H1 (cell line): ENCODE measurements at regions not wholly inside any gene's neighbourhood (a gene's known extent, or its start where the extent isn't known, plus 50 kb on each side); places are given as distances from the start of the nearest gene placed in this dataset.

Experiments
- CTCF ChIA-PET: fragments of 300-600 bp; sonication (Branson Sonifier 250); formaldehyde crosslinking; loops from one replicate; lab custom pipeline; 2021; ENCODE audit not compliant: partially characterized antibody; lab: Charles Lee
- POLR2A ChIA-PET: fragments of 300-600 bp; sonication (Branson Sonifier 250); formaldehyde crosslinking; loops from one replicate; lab custom pipeline; 2021; ENCODE audit warnings: inconsistent platforms; ENCODE audit not compliant: partially characterized antibody; lab: Charles Lee
- DNase-seq, 2 experiments: peaks; one replicate each; pipeline versions ENCODE4 v3.0.0 to v3.0.0-alpha.2; 2010 to 2022; ENCODE audit warnings: low spot score in 2 of 2, low read depth in 1 of 2, mixed read lengths in 1 of 2
- FAIRE-seq: peaks from 2 replicates; lab custom pipeline; 2011; peaks lifted over from hg19 to GRCh38; lab: Jason Lieb, UNC
- H2AFZ ChIP-seq: 2 replicates; pipeline ENCODE4 v1.8.1; 2012; ENCODE audit warnings: low read length, inconsistent platforms
- H2AK5ac ChIP-seq: 2 replicates; pipeline ENCODE4 v1.6.1; 2013; ENCODE audit warnings: low read depth, low read length
- H2BK120ac ChIP-seq: replicated peaks from 2 replicates; pipeline ENCODE3; 2013; ENCODE audit warnings: low read depth, low read length, inconsistent platforms
- H2BK12ac ChIP-seq: 2 replicates; pipeline ENCODE4 v1.6.1; 2013; ENCODE audit warnings: low read depth, low read length
- H2BK15ac ChIP-seq: 2 replicates; pipeline ENCODE4 v1.6.1; 2013; ENCODE audit warnings: low read length
- H2BK20ac ChIP-seq: 2 replicates; pipeline ENCODE4 v1.6.1; 2013; ENCODE audit warnings: low read length
- H2BK5ac ChIP-seq: 2 replicates; pipeline ENCODE4 v1.6.1; 2013; ENCODE audit warnings: low read depth, low read length
- H3K14ac ChIP-seq: 2 replicates; pipeline ENCODE4 v1.6.1; 2013; ENCODE audit warnings: inconsistent platforms; ENCODE audit not compliant: insufficient read length
- H3K18ac ChIP-seq: 2 replicates; pipeline ENCODE4 v1.6.1; 2013; ENCODE audit warnings: low read length; ENCODE audit errors: extremely low read depth
- H3K23ac ChIP-seq: 2 replicates; pipeline ENCODE4 v1.6.1; 2013; ENCODE audit warnings: inconsistent platforms; ENCODE audit not compliant: insufficient read length
- H3K23me2 ChIP-seq: 2 replicates; pipeline ENCODE4 v1.6.1; 2013; ENCODE audit warnings: low read depth, low read length
- H3K27ac ChIP-seq: 2 replicates; pipeline ENCODE4 v1.6.1; 2011; ENCODE audit warnings: low read depth, low read length, inconsistent platforms
- H3K27me3 ChIP-seq, 4 experiments: replicated peaks in 1 of 4; 1 replicate in 1 of 4; 2 replicates in 3 of 4; pipeline versions ENCODE4 v1.6.1 to v1.8.1; 2011 to 2013; ENCODE audit warnings: low read length in 3 of 4, mild to moderate bottlenecking in 3 of 4, inconsistent platforms in 2 of 4, mixed read lengths in 2 of 4, moderate library complexity in 1 of 4; ENCODE audit not compliant: control insufficient read depth in 3 of 4, insufficient read depth in 3 of 4; ENCODE audit errors: extremely low read depth in 1 of 4
- H3K36me3 ChIP-seq, 4 experiments: 2 replicates each; pipeline versions ENCODE4 v1.6.1 to v1.8.1; 2011 to 2013; ENCODE audit warnings: mild to moderate bottlenecking in 4 of 4, low read length in 3 of 4, moderate library complexity in 2 of 4, control low read depth in 1 of 4, inconsistent platforms in 1 of 4; ENCODE audit not compliant: insufficient read depth in 4 of 4, control insufficient read depth in 2 of 4
- H3K4ac ChIP-seq: replicated peaks from 2 replicates; pipeline ENCODE3; 2013; ENCODE audit warnings: low read length, low read depth, mixed read lengths, inconsistent platforms; ENCODE audit not compliant: insufficient read length
- H3K4me1 ChIP-seq, 4 experiments: replicated peaks in 1 of 4; 1 replicate in 1 of 4; 2 replicates in 3 of 4; pipeline versions ENCODE4 v1.6.1 to v1.8.1; 2011 to 2013; ENCODE audit warnings: low read length in 3 of 4, inconsistent platforms in 2 of 4, mixed read lengths in 1 of 4; ENCODE audit not compliant: insufficient read depth in 4 of 4, control insufficient read depth in 3 of 4
- H3K4me2 ChIP-seq, 2 experiments: 2 replicates each; pipeline versions ENCODE4 v1.6.1 to v1.8.1; 2011 to 2013; ENCODE audit warnings: low read depth in 2 of 2, low read length in 2 of 2, control low read depth in 1 of 2, inconsistent platforms in 1 of 2, mild to moderate bottlenecking in 1 of 2; ENCODE audit not compliant: insufficient read depth in 1 of 2
- H3K4me3 ChIP-seq, 4 experiments: fragments of 200-600, 300-600 bp in 1 of 4; sonication (generic), shearing (Covaris generic), sonication (Bioruptor Twin) in 1 of 4; 2 replicates each; pipeline versions ENCODE4 v1.5.1 to v1.8.1; 2011 to 2016; ENCODE audit warnings: low read length in 4 of 4, low read depth in 3 of 4, control low read depth in 2 of 4, inconsistent platforms in 2 of 4, mild to moderate bottlenecking in 2 of 4, mixed read lengths in 1 of 4, moderate library complexity in 1 of 4; ENCODE audit not compliant: insufficient read depth in 2 of 4; ENCODE audit errors: extremely low read depth in 1 of 4
- H3K56ac ChIP-seq: replicated peaks from 2 replicates; pipeline ENCODE3; 2013; ENCODE audit warnings: low read depth, mild to moderate bottlenecking, mixed read lengths, low read length, inconsistent platforms; ENCODE audit not compliant: insufficient read length
- H3K79me1 ChIP-seq: 2 replicates; pipeline ENCODE4 v1.6.1; 2013; ENCODE audit warnings: low read depth, low read length, control low read depth
- H3K79me2 ChIP-seq, 2 experiments: 2 replicates each; pipeline versions ENCODE4 v1.6.1 to v1.8.1; 2012 to 2013; ENCODE audit warnings: low read length in 2 of 2, mild to moderate bottlenecking in 2 of 2, inconsistent platforms in 1 of 2; ENCODE audit not compliant: insufficient read depth in 2 of 2, control insufficient read depth in 1 of 2
- H3K9ac ChIP-seq, 4 experiments: replicated peaks in 1 of 4; 1 replicate in 1 of 4; 2 replicates in 3 of 4; pipeline versions ENCODE4 v1.6.1 to v1.8.1; 2011 to 2013; ENCODE audit warnings: low read depth in 3 of 4, low read length in 3 of 4, control low read depth in 2 of 4, mild to moderate bottlenecking in 2 of 4, moderate library complexity in 2 of 4, inconsistent platforms in 1 of 4; ENCODE audit errors: extremely low read depth in 1 of 4
- H3K9me3 ChIP-seq, 2 experiments: 2 replicates each; pipeline versions ENCODE4 v1.6.1 to v1.8.1; 2012 to 2013; ENCODE audit warnings: mild to moderate bottlenecking in 2 of 2, moderate library complexity in 2 of 2, control low read depth in 1 of 2, inconsistent platforms in 1 of 2, low read depth in 1 of 2, low read length in 1 of 2, mixed read lengths in 1 of 2; ENCODE audit not compliant: insufficient read depth in 2 of 2
- H4K20me1 ChIP-seq, 2 experiments: replicated peaks in 1 of 2; 2 replicates each; pipeline versions ENCODE3 to v1.8.1; 2011 to 2013; ENCODE audit warnings: inconsistent platforms in 2 of 2, low read length in 2 of 2, mild to moderate bottlenecking in 1 of 2; ENCODE audit not compliant: insufficient read depth in 2 of 2, control insufficient read depth in 1 of 2
- H4K5ac ChIP-seq: 2 replicates; pipeline ENCODE4 v1.6.1; 2013; ENCODE audit warnings: low read length, low read depth, mixed read lengths, inconsistent platforms; ENCODE audit not compliant: insufficient read length
- H4K8ac ChIP-seq: 2 replicates; pipeline ENCODE4 v1.8.0; 2013; ENCODE audit warnings: mild to moderate bottlenecking, moderate library complexity, low read length, inconsistent platforms; ENCODE audit not compliant: insufficient read depth; ENCODE audit errors: extremely low read depth
- H4K91ac ChIP-seq: replicated peaks from 2 replicates; pipeline ENCODE3; 2013; ENCODE audit warnings: low read length, mixed read lengths, inconsistent platforms; ENCODE audit not compliant: insufficient read length
- CHD7 ChIP-seq: fragments of 300-600 bp; sonication (generic); IDR thresholded peaks from 2 replicates; pipeline ENCODE4 v1.7.1; 2012; ENCODE audit warnings: low read length, moderate library complexity, mild to moderate bottlenecking, inconsistent platforms; ENCODE audit not compliant: insufficient replicate concordance

GRCh38 chr10:89952751-89953150 is 251.4 kb downstream of the KIF20B start:
- no peak overlapping the region for H2AFZ ChIP-seq
- H2BK120ac ChIP-seq = no peak overlapping the region
- no peak overlapping the region for H2BK12ac ChIP-seq
- no peak overlapping the region for H4K8ac ChIP-seq
- no peaks in the 10 kb centered on the region for H4K20me1 ChIP-seq
- ChIA-PET CTCF (interaction anchor here (1.0 to 2.3 kb wide), 4 partner anchors 16 to 646 kb away, joined by 4 to 6 read pairs (median 4); no protein-coding TSS in a partner anchor), POLR2A (no interaction called here)
- H3K23me2 ChIP-seq = no peaks in the 10 kb centered on the region; the same call in 1 of the 2 replicates
- H2BK15ac ChIP-seq = no peak overlapping the region
- H2AK5ac ChIP-seq = no peak overlapping the region
- H3K4me3 ChIP-seq = no peak overlapping the region
- H3K18ac ChIP-seq = no peak overlapping the region
- H3K9ac ChIP-seq = no peak overlapping the region
- no peak overlapping the region for H4K91ac ChIP-seq
- no peaks in the 10 kb centered on the region for H3K9me3 ChIP-seq
- no peaks in the 10 kb centered on the region for H3K36me3 ChIP-seq
- H4K5ac ChIP-seq = no peak overlapping the region
- H3K79me2 ChIP-seq = no peaks in the 10 kb centered on the region
- FAIRE-seq (no peak), DNase-seq (no peak)
- no peak overlapping the region for H3K56ac ChIP-seq
- no peaks in the 10 kb centered on the region for H3K4me1 ChIP-seq
- no peak overlapping the region for H3K23ac ChIP-seq
- H3K4ac ChIP-seq = no peak overlapping the region
- H2BK20ac ChIP-seq = no peak overlapping the region
- H3K4me2 ChIP-seq = no peak overlapping the region
- H3K27ac ChIP-seq = no peak overlapping the region
- no peak overlapping the region for H3K14ac ChIP-seq
- no peak overlapping the region for H2BK5ac ChIP-seq
- H3K27me3 ChIP-seq = no peaks in the 10 kb centered on the region
- H3K79me1 ChIP-seq = no peaks in the 10 kb centered on the region
- no peak for TF ChIP-seq CHD7
